ENCODE measurements at regions not wholly inside any gene's neighbourhood (a gene's known extent, or its start where the extent isn't known, plus 50 kb on each side); places are given as distances from the start of the nearest gene placed in this dataset.

DNA sequence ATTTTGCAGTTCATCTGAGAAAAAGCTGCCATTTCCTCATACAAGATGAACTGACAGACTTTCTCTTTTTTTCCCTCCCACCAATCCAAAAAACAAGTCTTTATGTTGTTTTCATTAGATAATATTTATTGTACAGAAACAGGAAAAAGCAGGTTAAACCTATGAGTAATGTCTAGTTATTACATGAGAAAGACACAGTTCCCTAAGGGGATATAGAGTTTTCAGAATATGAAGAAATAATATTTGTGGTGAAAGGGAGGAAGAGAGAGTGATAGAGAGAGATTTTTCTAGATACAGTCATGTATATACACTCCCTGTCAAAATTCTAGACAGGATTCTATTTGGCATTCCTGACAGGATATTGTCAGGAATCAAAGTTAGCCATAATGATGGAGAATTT is 392.4 kb downstream of the BMP2 start:
- Histone ChIP-seq H3K36me3 (ENCODE audit: low read length) (no peaks in the 10 kb centered on the region), H2AFZ (ENCODE audit: low read depth, low read length, severe bottlenecking) (no peak overlapping the region), H4K20me1 (ENCODE audit: low read depth, low read length) (no peaks in the 10 kb centered on the region), H3F3A (ENCODE audit: insufficient read depth) (no peaks in the 10 kb centered on the region), H3K79me2 (ENCODE audit: insufficient read depth, low read length) (no peaks in the 10 kb centered on the region), H3K9me2 (replicated peaks; ENCODE audit: insufficient read depth, low read length) (no peaks in the 10 kb centered on the region), H3K9ac (ENCODE audit: low read length) (no peak overlapping the region), H3K27me3 (ENCODE audit: low read length) (no peaks in the 10 kb centered on the region), H3K4me2 (ENCODE audit: low read depth, low read length, poor library complexity, severe bottlenecking) (no peak overlapping the region), H3K4me3 (ENCODE audit: insufficient read depth, low read length, poor library complexity, severe bottlenecking) (no peak overlapping the region), H3K9me3 (ENCODE audit: insufficient read depth, low read length) (no peaks in the 10 kb centered on the region), H3K27ac (ENCODE audit: low read depth, low read length) (no peak overlapping the region)
- TF ChIP-seq, protein P1, sequence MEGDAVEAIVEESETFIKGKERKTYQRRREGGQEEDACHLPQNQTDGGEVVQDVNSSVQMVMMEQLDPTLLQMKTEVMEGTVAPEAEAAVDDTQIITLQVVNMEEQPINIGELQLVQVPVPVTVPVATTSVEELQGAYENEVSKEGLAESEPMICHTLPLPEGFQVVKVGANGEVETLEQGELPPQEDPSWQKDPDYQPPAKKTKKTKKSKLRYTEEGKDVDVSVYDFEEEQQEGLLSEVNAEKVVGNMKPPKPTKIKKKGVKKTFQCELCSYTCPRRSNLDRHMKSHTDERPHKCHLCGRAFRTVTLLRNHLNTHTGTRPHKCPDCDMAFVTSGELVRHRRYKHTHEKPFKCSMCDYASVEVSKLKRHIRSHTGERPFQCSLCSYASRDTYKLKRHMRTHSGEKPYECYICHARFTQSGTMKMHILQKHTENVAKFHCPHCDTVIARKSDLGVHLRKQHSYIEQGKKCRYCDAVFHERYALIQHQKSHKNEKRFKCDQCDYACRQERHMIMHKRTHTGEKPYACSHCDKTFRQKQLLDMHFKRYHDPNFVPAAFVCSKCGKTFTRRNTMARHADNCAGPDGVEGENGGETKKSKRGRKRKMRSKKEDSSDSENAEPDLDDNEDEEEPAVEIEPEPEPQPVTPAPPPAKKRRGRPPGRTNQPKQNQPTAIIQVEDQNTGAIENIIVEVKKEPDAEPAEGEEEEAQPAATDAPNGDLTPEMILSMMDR (IDR thresholded peaks at IDR 0.05; ENCODE audit: insufficient read depth, low read length, poor library complexity, severe bottlenecking), result no peak
- no peak for TF ChIP-seq EZH2phosphoT487 (conservative IDR thresholded peaks at IDR 0.05; ENCODE audit: low read length)

DNA sequence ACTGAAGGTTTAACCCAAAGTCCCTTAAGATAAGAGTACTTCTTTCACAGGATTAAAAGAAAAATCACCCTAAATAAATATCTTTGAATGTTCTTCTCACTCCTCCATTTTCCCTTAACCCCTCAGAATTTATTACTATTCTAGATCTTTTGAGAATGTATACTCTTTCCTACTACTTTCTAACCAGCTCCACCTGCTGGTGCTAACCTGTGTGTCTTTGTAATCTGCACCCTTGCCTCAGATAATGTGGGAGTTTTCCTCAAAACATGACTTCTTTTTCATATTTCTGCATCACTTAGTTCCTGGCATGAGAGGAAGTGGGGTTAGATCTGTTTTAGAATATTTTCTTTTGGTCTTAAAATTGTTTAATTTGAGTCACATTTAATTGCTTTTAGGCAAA is 394.2 kb downstream of the BMP2 start:
- H3K9me2 ChIP-seq (replicated peaks; ENCODE audit: insufficient read depth, low read length), result no peaks in the 10 kb centered on the region
- no peaks in the 10 kb centered on the region for H4K20me1 ChIP-seq (ENCODE audit: low read depth, low read length)
- H3K79me2 ChIP-seq (ENCODE audit: insufficient read depth, low read length), result no peaks in the 10 kb centered on the region
- no peaks in the 10 kb centered on the region for H3K27me3 ChIP-seq (ENCODE audit: low read length)
- H3K27ac ChIP-seq (ENCODE audit: low read depth, low read length), result no peak overlapping the region
- no peak overlapping the region for H3K4me2 ChIP-seq (ENCODE audit: low read depth, low read length, poor library complexity, severe bottlenecking)
- no peak overlapping the region for H3K4me3 ChIP-seq (ENCODE audit: insufficient read depth, low read length, poor library complexity, severe bottlenecking)
- no peak overlapping the region for H3K9ac ChIP-seq (ENCODE audit: low read length)
- TF ChIP-seq, protein P1 (IDR thresholded peaks at IDR 0.05; ENCODE audit: insufficient read depth, low read length, poor library complexity, severe bottlenecking), result peak; percentile 24
- TF ChIP-seq EZH2phosphoT487 (conservative IDR thresholded peaks at IDR 0.05; ENCODE audit: low read length), result no peak
- no peak overlapping the region for H2AFZ ChIP-seq (ENCODE audit: low read depth, low read length, severe bottlenecking)
- H3F3A ChIP-seq (ENCODE audit: insufficient read depth), result no peaks in the 10 kb centered on the region
- H3K9me3 ChIP-seq (ENCODE audit: insufficient read depth, low read length), result no peaks in the 10 kb centered on the region
- H3K36me3 ChIP-seq (ENCODE audit: low read length), result no peaks in the 10 kb centered on the region

DNA sequence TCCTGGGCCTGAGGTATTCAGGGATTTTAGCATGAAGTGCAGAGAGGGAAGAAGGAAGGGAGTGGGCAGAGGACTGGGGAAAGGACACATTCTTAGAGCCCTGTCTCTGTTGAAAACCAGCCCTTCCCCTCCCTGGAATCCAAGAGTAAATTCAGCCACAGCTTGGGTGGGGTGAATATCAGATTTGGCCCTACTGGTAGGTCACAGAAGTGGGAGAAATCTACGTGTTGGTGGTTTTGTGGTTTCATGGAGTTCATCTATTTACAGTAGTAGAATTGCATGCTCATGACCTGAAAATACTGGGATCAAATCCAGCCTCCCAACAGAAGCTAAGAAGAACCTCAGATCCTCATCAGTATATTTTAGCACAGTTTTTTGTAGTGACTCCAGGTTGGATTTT is 404.4 kb downstream of the BMP2 start:
- TF ChIP-seq, protein P1 (IDR thresholded peaks at IDR 0.05; ENCODE audit: insufficient read depth, low read length, poor library complexity, severe bottlenecking), result no peak
- TF ChIP-seq EZH2phosphoT487 (conservative IDR thresholded peaks at IDR 0.05; ENCODE audit: low read length), result no peak
- H4K20me1 ChIP-seq (ENCODE audit: low read depth, low read length), result no peaks in the 10 kb centered on the region
- H3K27ac ChIP-seq (ENCODE audit: low read depth, low read length), result no peak overlapping the region
- no peak overlapping the region for H3K9ac ChIP-seq (ENCODE audit: low read length)
- no peak overlapping the region for H3K4me2 ChIP-seq (ENCODE audit: low read depth, low read length, poor library complexity, severe bottlenecking)
- no peaks in the 10 kb centered on the region for H3F3A ChIP-seq (ENCODE audit: insufficient read depth)
- H3K36me3 ChIP-seq (ENCODE audit: low read length), result no peaks in the 10 kb centered on the region
- no peaks in the 10 kb centered on the region for H3K9me2 ChIP-seq (replicated peaks; ENCODE audit: insufficient read depth, low read length)
- H2AFZ ChIP-seq (ENCODE audit: low read depth, low read length, severe bottlenecking), result no peak overlapping the region
- no peak overlapping the region for H3K4me3 ChIP-seq (ENCODE audit: insufficient read depth, low read length, poor library complexity, severe bottlenecking)
- H3K9me3 ChIP-seq (ENCODE audit: insufficient read depth, low read length), result no peaks in the 10 kb centered on the region
- no peaks in the 10 kb centered on the region for H3K27me3 ChIP-seq (ENCODE audit: low read length)
- no peaks in the 10 kb centered on the region for H3K79me2 ChIP-seq (ENCODE audit: insufficient read depth, low read length)
